H1 (cell line): ENCODE measurements at regions not wholly inside any gene's neighbourhood (a gene's known extent, or its start where the extent isn't known, plus 50 kb on each side); places are given as distances from the start of the nearest gene placed in this dataset.

Experiments
- TF ChIP-seq, protein P1 (sequence below), 3 experiments: IDR thresholded peaks; 1 replicate in 2 of 3; 2 replicates in 1 of 3; pipeline versions ENCODE4 v1.5.1 to v1.6.1; 2011; ENCODE audit warnings: low read length in 3 of 3, mild to moderate bottlenecking in 3 of 3, inconsistent platforms in 2 of 3, low read depth in 1 of 3, moderate library complexity in 1 of 3; ENCODE audit not compliant: insufficient read depth in 1 of 3; ENCODE audit errors: control extremely low read depth in 1 of 3

DNA sequence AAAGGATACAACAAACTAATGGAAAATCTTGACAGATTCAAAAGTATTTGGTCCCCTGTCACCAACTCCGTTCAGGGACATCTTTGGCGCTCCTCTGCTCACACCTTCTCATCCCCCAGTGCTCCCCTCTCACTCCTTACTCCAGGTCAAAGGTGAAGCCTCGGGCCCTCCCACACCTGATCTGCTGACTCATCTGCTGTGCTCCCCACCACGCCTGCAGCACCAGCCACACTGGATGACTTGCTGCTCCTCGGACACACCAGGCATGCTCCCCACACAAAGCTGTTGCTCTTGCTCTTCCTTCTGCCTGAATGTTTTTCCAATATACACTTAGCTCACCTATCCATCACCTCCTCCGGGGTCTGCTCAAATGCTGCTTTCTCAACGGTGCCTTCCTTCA, 123.4 kb downstream of the ESM1 start (continued):
- TF ChIP-seq, protein P1, sequence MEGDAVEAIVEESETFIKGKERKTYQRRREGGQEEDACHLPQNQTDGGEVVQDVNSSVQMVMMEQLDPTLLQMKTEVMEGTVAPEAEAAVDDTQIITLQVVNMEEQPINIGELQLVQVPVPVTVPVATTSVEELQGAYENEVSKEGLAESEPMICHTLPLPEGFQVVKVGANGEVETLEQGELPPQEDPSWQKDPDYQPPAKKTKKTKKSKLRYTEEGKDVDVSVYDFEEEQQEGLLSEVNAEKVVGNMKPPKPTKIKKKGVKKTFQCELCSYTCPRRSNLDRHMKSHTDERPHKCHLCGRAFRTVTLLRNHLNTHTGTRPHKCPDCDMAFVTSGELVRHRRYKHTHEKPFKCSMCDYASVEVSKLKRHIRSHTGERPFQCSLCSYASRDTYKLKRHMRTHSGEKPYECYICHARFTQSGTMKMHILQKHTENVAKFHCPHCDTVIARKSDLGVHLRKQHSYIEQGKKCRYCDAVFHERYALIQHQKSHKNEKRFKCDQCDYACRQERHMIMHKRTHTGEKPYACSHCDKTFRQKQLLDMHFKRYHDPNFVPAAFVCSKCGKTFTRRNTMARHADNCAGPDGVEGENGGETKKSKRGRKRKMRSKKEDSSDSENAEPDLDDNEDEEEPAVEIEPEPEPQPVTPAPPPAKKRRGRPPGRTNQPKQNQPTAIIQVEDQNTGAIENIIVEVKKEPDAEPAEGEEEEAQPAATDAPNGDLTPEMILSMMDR (IDR thresholded peaks at IDR 0.05; ENCODE audit: control extremely low read depth in 1 of 3, insufficient read depth in 1 of 3, low read depth in 1 of 3, low read length in 3 of 3): no peak
